ENCODE measurements at regions not wholly inside any gene's neighbourhood (a gene's known extent, or its start where the extent isn't known, plus 50 kb on each side); places are given as distances from the start of the nearest gene placed in this dataset.

GRCh38 chr20:23278172-23278571, 72.4 kb upstream of the NXT1 start:
- Histone ChIP-seq H3K4me2 (ENCODE audit: low read length) (no peak overlapping the region), H3K9me3 (ENCODE audit: insufficient read depth, low read length) (no peaks in the 10 kb centered on the region), H4K20me1 (ENCODE audit: insufficient read depth, low read length) (no peaks in the 10 kb centered on the region), H3K4me1 (ENCODE audit: low read length) (no peaks in the 10 kb centered on the region), H3K79me2 (ENCODE audit: low read length) (no peaks in the 10 kb centered on the region), H3K9ac (ENCODE audit: low read length) (no peak overlapping the region), H3K36me3 (replicated peaks; ENCODE audit: low read depth, low read length) (no peaks in the 10 kb centered on the region), H3K27me3 (ENCODE audit: low read depth, low read length) (peaks cover 27% of the 10 kb centered on the region), H2AFZ (ENCODE audit: low read depth, low read length) (no peak overlapping the region), H3K27ac (ENCODE audit: low read length) (no peak overlapping the region), H3K4me3 (ENCODE audit: low read length) (no peak overlapping the region)
- no peak for TF ChIP-seq EZH2phosphoT487 (IDR thresholded peaks at IDR 0.05; ENCODE audit: low read depth)
- TF ChIP-seq CTCF (IDR thresholded peaks at IDR 0.05; ENCODE audit: low read depth, low read length), result no peak

GRCh38 chr20:23277316-23277715, 73.3 kb upstream of the NXT1 start:
- no peak overlapping the region for H3K4me3 ChIP-seq (ENCODE audit: low read length)
- H3K36me3 ChIP-seq (replicated peaks; ENCODE audit: low read depth, low read length), result no peaks in the 10 kb centered on the region
- no peak overlapping the region for H3K4me2 ChIP-seq (ENCODE audit: low read length)
- H2AFZ ChIP-seq (ENCODE audit: low read depth, low read length), result no peak overlapping the region
- no peaks in the 10 kb centered on the region for H4K20me1 ChIP-seq (ENCODE audit: insufficient read depth, low read length)
- no peak overlapping the region for H3K27ac ChIP-seq (ENCODE audit: low read length)
- H3K79me2 ChIP-seq (ENCODE audit: low read length), result no peaks in the 10 kb centered on the region
- peaks cover 25% of the 10 kb centered on the region for H3K27me3 ChIP-seq (ENCODE audit: low read depth, low read length)
- no peak for TF ChIP-seq EZH2phosphoT487 (IDR thresholded peaks at IDR 0.05; ENCODE audit: low read depth)
- no peak for TF ChIP-seq CTCF (IDR thresholded peaks at IDR 0.05; ENCODE audit: low read depth, low read length)
- H3K9ac ChIP-seq (ENCODE audit: low read length), result no peak overlapping the region
- H3K4me1 ChIP-seq (ENCODE audit: low read length), result no peaks in the 10 kb centered on the region
- no peaks in the 10 kb centered on the region for H3K9me3 ChIP-seq (ENCODE audit: insufficient read depth, low read length)

GRCh38 chr20:23273776-23274175, 76.8 kb upstream of the NXT1 start:
- TF ChIP-seq CTCF (IDR thresholded peaks at IDR 0.05; ENCODE audit: low read depth, low read length) (no peak), EZH2phosphoT487 (IDR thresholded peaks at IDR 0.05; ENCODE audit: low read depth) (no peak)
- Histone ChIP-seq H3K79me2 (ENCODE audit: low read length) (no peaks in the 10 kb centered on the region), H3K4me2 (ENCODE audit: low read length) (no peak overlapping the region), H3K4me3 (ENCODE audit: low read length) (no peak overlapping the region), H2AFZ (ENCODE audit: low read depth, low read length) (no peak overlapping the region), H4K20me1 (ENCODE audit: insufficient read depth, low read length) (no peaks in the 10 kb centered on the region), H3K9ac (ENCODE audit: low read length) (no peak overlapping the region), H3K9me3 (ENCODE audit: insufficient read depth, low read length) (peaks cover 8% of the 10 kb centered on the region; the same call in 1 of the 2 replicates), H3K4me1 (ENCODE audit: low read length) (no peaks in the 10 kb centered on the region), H3K27ac (ENCODE audit: low read length) (no peak overlapping the region), H3K36me3 (replicated peaks; ENCODE audit: low read depth, low read length) (no peaks in the 10 kb centered on the region), H3K27me3 (ENCODE audit: low read depth, low read length) (peaks cover 17% of the 10 kb centered on the region; the same call in 1 of the 2 replicates)

- H3K9me3 ChIP-seq (ENCODE audit: insufficient read depth, low read length), result peaks cover 8% of the 10 kb centered on the region; the same call in 1 of the 2 replicates
- H3K4me1 ChIP-seq (ENCODE audit: low read length), result no peaks in the 10 kb centered on the region
- H2AFZ ChIP-seq (ENCODE audit: low read depth, low read length), result no peak overlapping the region
- TF ChIP-seq CTCF (IDR thresholded peaks at IDR 0.05; ENCODE audit: low read depth, low read length), result no peak
- TF ChIP-seq EZH2phosphoT487 (IDR thresholded peaks at IDR 0.05; ENCODE audit: low read depth), result no peak
- H4K20me1 ChIP-seq (ENCODE audit: insufficient read depth, low read length), result no peaks in the 10 kb centered on the region
- no peak overlapping the region for H3K9ac ChIP-seq (ENCODE audit: low read length)
- H3K4me2 ChIP-seq (ENCODE audit: low read length), result no peak overlapping the region
- peaks cover 17% of the 10 kb centered on the region; the same call in 1 of the 2 replicates for H3K27me3 ChIP-seq (ENCODE audit: low read depth, low read length)
- H3K79me2 ChIP-seq (ENCODE audit: low read length), result no peaks in the 10 kb centered on the region
- H3K27ac ChIP-seq (ENCODE audit: low read length), result no peak overlapping the region
- H3K36me3 ChIP-seq (replicated peaks; ENCODE audit: low read depth, low read length), result no peaks in the 10 kb centered on the region
- no peak overlapping the region for H3K4me3 ChIP-seq (ENCODE audit: low read length)
Measured at GRCh38 chr20:23272176-23273029, 78.2 kb upstream of the NXT1 start.
